ENCODE measurements at regions not wholly inside any gene's neighbourhood (a gene's known extent, or its start where the extent isn't known, plus 50 kb on each side); places are given as distances from the start of the nearest gene placed in this dataset.
A peak's percentile ranks its signal among the peaks of the same experiment; 100 is the strongest.

DNA sequence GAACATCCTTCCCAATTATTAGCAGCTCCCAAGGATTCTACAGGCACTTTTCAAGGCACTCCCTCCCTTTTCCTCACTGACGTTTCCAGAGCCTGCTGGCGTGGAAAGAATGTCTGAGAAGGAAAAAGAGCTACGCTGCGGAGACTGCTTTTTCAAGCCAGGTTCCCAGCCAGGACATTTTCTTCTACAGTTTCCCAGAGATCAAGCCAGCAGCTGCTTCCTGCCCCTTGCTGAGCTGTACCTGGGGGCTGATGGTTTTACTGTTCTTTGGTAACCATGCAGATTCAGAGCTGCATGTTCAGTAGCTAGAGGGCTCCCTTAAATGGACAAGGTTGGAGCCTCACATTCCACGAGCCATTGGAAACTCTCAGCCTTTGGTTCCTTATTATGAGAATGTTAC lies 133.4 kb downstream of the EVX1 start:
- no peaks in the 10 kb centered on the region; the same call in 1 of the 2 replicates for H3K27me3 ChIP-seq (replicated peaks; ENCODE audit: control insufficient read depth, insufficient read depth, low read length)
- no peak for DNase-seq
- 0 out of 2 replicates have a peak, but pooled peaks cover 5% of the 10 kb centered on the region for H3K4me1 ChIP-seq
- no TSS peak for BruUV-seq (replicated peaks)
- POLR2A ChIA-PET = no interaction called here
- Mint-ChIP-seq H3K9me3 (ENCODE audit: unreplicated experiment) (no peaks in the 10 kb centered on the region), H3K27me3 (ENCODE audit: insufficient read depth, unreplicated experiment) (no peaks in the 10 kb centered on the region), H3K4me3 (ENCODE audit: unreplicated experiment) (no peak overlapping the region), H3K27ac (ENCODE audit: unreplicated experiment) (no peak overlapping the region), H3K4me1 (ENCODE audit: low read depth, unreplicated experiment) (peaks cover 10% of the 10 kb centered on the region), H3K36me3 (ENCODE audit: insufficient read depth, unreplicated experiment) (no peaks in the 10 kb centered on the region)
- H3K36me3 ChIP-seq (ENCODE audit: control insufficient read depth, insufficient read depth, low read length) = no peaks in the 10 kb centered on the region
- CTCF ChIA-PET = interaction anchor here (1.4 kb wide), 1 partner anchor 180 kb away, joined by 4 read pairs; no protein-coding TSS in a partner anchor
- intact Hi-C loops (cut with micrococcal nuclease; ENCODE audit: unreplicated experiment) = no loop called here
- TF ChIP-seq CTCF (IDR thresholded peaks at IDR 0.05; ENCODE audit: insufficient read depth in 1 of 2, low read depth in 1 of 2, low read length in 1 of 2, severe bottlenecking in 1 of 2, unreplicated experiment in 1 of 2) = no peak
- no peak overlapping the region for H3K4me3 ChIP-seq (ENCODE audit: low read depth, low read length)
- no peaks in the 10 kb centered on the region for H3K9me3 ChIP-seq

- ChIA-PET CTCF (interaction anchor here (0.9 kb wide), 1 partner anchor 200 kb away, joined by 4 read pairs; no protein-coding TSS in a partner anchor), POLR2A (no interaction called here)
- intact Hi-C loops (cut with micrococcal nuclease; ENCODE audit: unreplicated experiment) = no loop called here
- DNase-seq = no peak
- Histone ChIP-seq H3K36me3 (ENCODE audit: control insufficient read depth, insufficient read depth, low read length) (no peaks in the 10 kb centered on the region), H3K4me1 (0 out of 2 replicates have a peak, but pooled peaks cover 5% of the 10 kb centered on the region), H3K4me3 (ENCODE audit: low read depth, low read length) (no peak overlapping the region), H3K9me3 (no peaks in the 10 kb centered on the region), H3K27me3 (replicated peaks; ENCODE audit: control insufficient read depth, insufficient read depth, low read length) (no peaks in the 10 kb centered on the region; the same call in 1 of the 2 replicates)
- Mint-ChIP-seq H3K4me3 (ENCODE audit: unreplicated experiment) (no peak overlapping the region), H3K4me1 (ENCODE audit: low read depth, unreplicated experiment) (peaks cover 10% of the 10 kb centered on the region), H3K27me3 (ENCODE audit: insufficient read depth, unreplicated experiment) (no peaks in the 10 kb centered on the region), H3K27ac (ENCODE audit: unreplicated experiment) (no peak overlapping the region), H3K36me3 (ENCODE audit: insufficient read depth, unreplicated experiment) (no peaks in the 10 kb centered on the region), H3K9me3 (ENCODE audit: unreplicated experiment) (no peaks in the 10 kb centered on the region)
- no TSS peak for BruUV-seq (replicated peaks)
- peak in 1 of 2 experiments; percentile 23 for TF ChIP-seq CTCF (IDR thresholded peaks at IDR 0.05; ENCODE audit: insufficient read depth in 1 of 2, low read depth in 1 of 2, low read length in 1 of 2, severe bottlenecking in 1 of 2, unreplicated experiment in 1 of 2)
These were observed 135.4 kb downstream of the EVX1 start for GRCh38 chr7:27377988-27378387.

DNA sequence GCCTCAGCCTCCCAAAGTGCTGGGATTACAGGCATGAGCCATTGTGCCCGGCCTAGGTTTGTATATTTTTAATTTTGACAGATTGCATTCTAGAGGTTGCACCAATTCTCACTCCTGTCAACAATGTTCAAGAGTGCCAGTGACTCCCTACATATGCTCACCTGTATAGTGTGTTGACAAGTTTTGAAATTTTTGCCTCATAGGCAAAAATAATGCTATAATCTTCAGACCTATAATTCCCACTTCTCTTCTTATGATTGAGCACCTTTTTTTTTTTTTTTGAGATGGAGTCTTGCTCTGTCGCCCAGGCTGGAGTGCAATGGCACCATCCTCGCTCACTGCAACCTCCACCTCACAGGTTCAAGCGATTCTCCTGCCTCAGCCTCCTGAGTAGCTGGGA lies 139.7 kb downstream of the EVX1 start:
- Mint-ChIP-seq H3K4me1 (ENCODE audit: low read depth, unreplicated experiment) (no peaks in the 10 kb centered on the region), H3K9me3 (ENCODE audit: unreplicated experiment) (no peaks in the 10 kb centered on the region), H3K27ac (ENCODE audit: unreplicated experiment) (no peak overlapping the region), H3K27me3 (ENCODE audit: insufficient read depth, unreplicated experiment) (no peaks in the 10 kb centered on the region), H3K36me3 (ENCODE audit: insufficient read depth, unreplicated experiment) (no peaks in the 10 kb centered on the region), H3K4me3 (ENCODE audit: unreplicated experiment) (no peak overlapping the region)
- no peak for DNase-seq
- H3K4me3 ChIP-seq (ENCODE audit: low read depth, low read length) = no peak overlapping the region
- no peaks in the 10 kb centered on the region for H3K9me3 ChIP-seq
- H3K36me3 ChIP-seq (ENCODE audit: control insufficient read depth, insufficient read depth, low read length) = no peaks in the 10 kb centered on the region
- ChIA-PET POLR2A (no interaction called here), CTCF (no interaction called here)
- BruUV-seq (replicated peaks) = no TSS peak
- intact Hi-C loops (cut with micrococcal nuclease; ENCODE audit: unreplicated experiment) = no loop called here
- H3K4me1 ChIP-seq = no peaks in the 10 kb centered on the region
- no peak for TF ChIP-seq CTCF (IDR thresholded peaks at IDR 0.05; ENCODE audit: insufficient read depth in 1 of 2, low read depth in 1 of 2, low read length in 1 of 2, severe bottlenecking in 1 of 2, unreplicated experiment in 1 of 2)
- no peaks in the 10 kb centered on the region; the same call in 1 of the 2 replicates for H3K27me3 ChIP-seq (replicated peaks; ENCODE audit: control insufficient read depth, insufficient read depth, low read length)

Data from Caco-2 (cell line).